Breast epithelium (tissue), 3 donors: ENCODE measurements at regions not wholly inside any gene's neighbourhood (a gene's known extent, or its start where the extent isn't known, plus 50 kb on each side); places are given as distances from the start of the nearest gene placed in this dataset.

Experiments
- CTCF ChIP-seq, 3 donors: fragments of 450-650 bp; IDR thresholded peaks; one replicate each; pipeline ENCODE4 v1.5.1; 2016 to 2017; ENCODE audit warnings: antibody characterized with exemption in 3 of 3, mild to moderate bottlenecking in 3 of 3, moderate library complexity in 3 of 3
- POLR2AphosphoS5 ChIP-seq, 3 donors: sonication (generic); formaldehyde crosslinking; IDR thresholded peaks; one replicate each; pipeline ENCODE4 v1.6.1; 2017; ENCODE audit warnings: antibody characterized with exemption in 3 of 3

GRCh38 chr1:73722055-73722454 lies 475.9 kb downstream of the LRRIQ3 start:
- no peak for TF ChIP-seq CTCF (IDR thresholded peaks at IDR 0.05)
- no peak for TF ChIP-seq POLR2AphosphoS5 (IDR thresholded peaks at IDR 0.05)
